Activated CD8-positive, alpha-beta T cell treated with anti-CD3 and anti-CD28 coated beads, Interleukin-2, amount 10 ng/mL, durations not matched to agents 7 days and 5 days (primary cell): ENCODE measurements at regions not wholly inside any gene's neighbourhood (a gene's known extent, or its start where the extent isn't known, plus 50 kb on each side); places are given as distances from the start of the nearest gene placed in this dataset.
"Not testable (repeated sequence)": the region's sequence is repeated elsewhere in the genome, so short reads cannot be mapped to it uniquely, and the experiment has no call there.

Source experiments
- ATAC-seq: fragments of 150-1000 bp; cut with Tn5 transposase; one replicate; pipeline ENCODE4 v1.10.0; 2021; ENCODE audit warnings: moderate library complexity
- CTCF ChIA-PET: fragments of 350-600 bp; sonication (Branson Sonifier 250); formaldehyde crosslinking; loops from one replicate; lab custom pipeline; 2021; ENCODE audit warnings: antibody characterized with exemption; lab: Charles Lee
- POLR2A ChIA-PET: fragments of 350-600 bp; sonication (Branson Sonifier 250); formaldehyde crosslinking; loops from one replicate; lab custom pipeline; 2021; ENCODE audit warnings: antibody characterized with exemption; lab: Charles Lee
- DNase-seq: peaks from one replicate; pipeline ENCODE4 v3.0.0-alpha.2; 2020
- H3K27ac Mint-ChIP-seq: one replicate; pipeline ENCODE4 v1.8.0; 2021; ENCODE audit warnings: mild to moderate bottlenecking, mixed read lengths
- H3K27me3 Mint-ChIP-seq: one replicate; pipeline ENCODE4 v1.8.0; 2021; ENCODE audit warnings: low read depth, mixed read lengths
- H3K36me3 Mint-ChIP-seq: one replicate; pipeline ENCODE4 v1.8.0; 2021; ENCODE audit warnings: low read depth, mixed read lengths
- H3K4me1 Mint-ChIP-seq: one replicate; pipeline ENCODE4 v1.8.0; 2021; ENCODE audit warnings: low read depth, mixed read lengths
- H3K4me3 Mint-ChIP-seq: one replicate; pipeline ENCODE4 v1.8.0; 2021; ENCODE audit warnings: mild to moderate bottlenecking, mixed read lengths
- H3K9me3 Mint-ChIP-seq: one replicate; pipeline ENCODE4 v1.8.0; 2022; ENCODE audit warnings: mixed read lengths; ENCODE audit not compliant: insufficient read depth

DNA sequence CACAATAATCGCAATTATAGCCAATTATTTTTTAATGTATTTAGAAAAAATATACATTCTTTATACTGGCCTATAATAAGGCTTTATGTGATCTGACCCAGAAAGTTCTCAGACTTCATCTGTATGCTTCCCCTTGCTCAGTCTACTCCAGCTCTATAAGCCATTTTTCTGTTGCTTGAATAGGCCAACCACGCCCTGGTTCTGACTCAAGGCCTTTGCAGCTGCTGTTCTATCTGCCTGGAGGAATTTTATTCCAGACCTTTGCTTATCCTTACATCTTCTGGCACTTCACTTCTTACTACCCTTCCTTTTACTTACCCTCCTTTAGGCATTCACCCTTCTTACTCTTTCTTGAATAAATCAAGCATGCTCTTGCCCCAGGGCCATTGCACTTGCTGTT is 54.9 kb upstream of the PDE3B start:
- ATAC-seq (no peak), DNase-seq (no peak)
- H3K27ac Mint-ChIP-seq, result no peak overlapping the region
- no peak overlapping the region for H3K4me3 Mint-ChIP-seq
- H3K4me1 Mint-ChIP-seq, result peaks cover 15% of the 10 kb centered on the region
- H3K36me3 Mint-ChIP-seq, result peaks cover 65% of the 10 kb centered on the region
- ChIA-PET POLR2A (no interaction called here), CTCF (no interaction called here)
- no peaks in the 10 kb centered on the region for H3K9me3 Mint-ChIP-seq
- H3K27me3 Mint-ChIP-seq, result no peaks in the 10 kb centered on the region

DNA sequence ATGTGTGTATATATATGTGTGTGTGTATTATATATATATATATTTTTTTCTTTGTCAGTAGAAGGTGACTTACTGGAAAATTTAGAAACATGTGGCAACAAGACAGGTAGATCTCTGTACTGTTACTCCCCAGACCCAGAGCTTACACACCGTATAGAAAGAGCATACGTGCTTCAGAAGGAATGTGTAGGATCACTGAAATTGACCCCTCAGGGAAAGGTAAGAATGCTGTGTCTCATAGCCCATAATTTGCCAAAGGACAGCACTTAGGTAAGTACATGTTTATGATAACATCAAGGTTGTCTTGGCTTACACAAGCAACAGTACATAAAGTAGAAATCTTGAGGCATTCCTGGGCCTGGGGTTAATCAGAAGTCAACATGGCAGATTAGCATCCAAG is 54.2 kb upstream of the PDE3B start:
- ChIA-PET CTCF (no interaction called here), POLR2A (no interaction called here)
- Mint-ChIP-seq H3K36me3 (peaks cover 68% of the 10 kb centered on the region), H3K27ac (no peak overlapping the region), H3K4me3 (no peak overlapping the region), H3K27me3 (no peaks in the 10 kb centered on the region), H3K4me1 (peaks cover 18% of the 10 kb centered on the region), H3K9me3 (no peaks in the 10 kb centered on the region)
- ATAC-seq, result no peak
- no peak for DNase-seq

DNA sequence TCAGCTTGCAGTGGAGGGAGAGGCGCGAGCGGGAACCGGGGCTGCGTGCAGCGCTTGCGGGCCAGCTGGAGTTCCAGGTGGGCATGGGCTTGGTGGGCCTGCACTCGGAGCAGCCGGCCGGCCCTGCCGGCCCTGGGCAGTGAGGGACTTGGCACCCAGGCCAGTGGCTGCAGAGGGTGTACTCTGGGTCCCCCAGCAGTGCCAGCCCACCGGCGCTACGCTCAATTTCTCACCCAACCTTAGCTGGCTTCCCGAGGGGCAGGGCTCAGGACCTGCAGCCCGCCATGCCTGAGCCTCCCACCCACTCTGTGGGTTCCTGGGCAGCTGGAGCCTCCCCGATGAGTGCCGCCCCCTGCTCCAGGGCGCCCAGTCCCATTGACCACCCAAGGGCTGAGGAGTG is 52.6 kb upstream of the PDE3B start:
- POLR2A ChIA-PET, CTCF ChIA-PET: not testable (repeated sequence)

DNA sequence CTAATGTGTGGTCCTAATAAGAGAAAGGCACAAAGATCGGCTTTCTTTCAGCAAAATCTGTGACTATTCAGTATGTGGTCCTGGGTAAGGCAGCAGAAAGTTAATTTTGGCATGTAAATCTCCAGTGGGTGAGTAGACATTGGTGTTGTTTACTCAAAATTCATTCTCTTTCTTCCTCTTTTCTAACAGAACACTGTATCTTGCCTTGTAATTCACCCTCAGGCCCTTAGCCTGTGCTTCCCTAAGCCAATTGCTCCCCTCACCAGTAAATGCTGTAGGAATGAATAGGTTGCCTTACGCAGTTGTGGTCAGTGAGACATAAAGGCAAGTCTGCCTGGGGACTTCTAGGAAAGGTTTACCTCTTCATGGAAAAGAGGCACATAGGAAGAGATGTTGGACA is 49.9 kb upstream of the PDE3B start:
- Mint-ChIP-seq H3K4me1 (peaks cover 35% of the 10 kb centered on the region), H3K27me3 (no peaks in the 10 kb centered on the region), H3K27ac (no peak overlapping the region), H3K36me3 (peaks cover 79% of the 10 kb centered on the region), H3K4me3 (no peak overlapping the region), H3K9me3 (peaks cover 19% of the 10 kb centered on the region)
- ChIA-PET POLR2A (no interaction called here), CTCF (interaction anchor here (0.7 to 1.6 kb wide), 4 partner anchors 12 to 39 kb away, joined by 3 to 5 read pairs (median 4); no protein-coding TSS in a partner anchor)
- DNase-seq, result no peak
- no peak for ATAC-seq

More for the DNA sequence above, 52.6 kb upstream of the PDE3B start:
- ATAC-seq, H3K27me3 Mint-ChIP-seq, DNase-seq, H3K4me3 Mint-ChIP-seq, H3K27ac Mint-ChIP-seq, H3K9me3 Mint-ChIP-seq: not testable (repeated sequence)
- Mint-ChIP-seq H3K36me3 (peaks cover 66% of the 10 kb centered on the region), H3K4me1 (peaks cover 29% of the 10 kb centered on the region)
